H7 (cell line): ENCODE measurements at regions not wholly inside any gene's neighbourhood (a gene's known extent, or its start where the extent isn't known, plus 50 kb on each side); places are given as distances from the start of the nearest gene placed in this dataset.

Experiments used
- DNase-seq: peaks from one replicate; pipeline ENCODE4 v3.0.0; 2012
- H3K27me3 ChIP-seq: 2 replicates; pipeline ENCODE4 v1.6.0; 2011; ENCODE audit warnings: mild to moderate bottlenecking, low read length; ENCODE audit not compliant: control insufficient read depth, insufficient read depth
- H3K36me3 ChIP-seq: replicated peaks from 2 replicates; pipeline ENCODE4 v1.5.1; 2011; ENCODE audit warnings: low read length; ENCODE audit not compliant: control insufficient read depth, insufficient read depth
- H3K4me3 ChIP-seq: 2 replicates; pipeline ENCODE4 v1.5.1; 2011; ENCODE audit warnings: low read depth, mild to moderate bottlenecking, control low read depth, low read length, moderate library complexity; ENCODE audit not compliant: insufficient read depth

- H3K36me3 ChIP-seq: no peaks in the 10 kb centered on the region
- no peaks in the 10 kb centered on the region for H3K27me3 ChIP-seq
- H3K4me3 ChIP-seq: no peak overlapping the region
- DNase-seq: no peak
Measured at GRCh38 chr5:174348311-174348981, 302.9 kb downstream of the NSG2 start.

GRCh38 chr5:174352681-174353080 lies 307.2 kb downstream of the NSG2 start:
- no peaks in the 10 kb centered on the region for H3K36me3 ChIP-seq
- no peak for DNase-seq
- H3K4me3 ChIP-seq: no peak overlapping the region
- H3K27me3 ChIP-seq: no peaks in the 10 kb centered on the region

- Histone ChIP-seq H3K4me3 (no peak overlapping the region), H3K36me3 (no peaks in the 10 kb centered on the region), H3K27me3 (no peaks in the 10 kb centered on the region)
- no peak for DNase-seq
Measured at GRCh38 chr5:174354571-174354970, 309.1 kb downstream of the NSG2 start.

- Histone ChIP-seq H3K4me3 (no peak overlapping the region), H3K36me3 (no peaks in the 10 kb centered on the region), H3K27me3 (no peaks in the 10 kb centered on the region)
- DNase-seq: no peak
Measured at GRCh38 chr5:174355208-174355612, 309.7 kb downstream of the NSG2 start.

GRCh38 chr5:174355995-174356394 lies 310.5 kb downstream of the NSG2 start:
- H3K4me3 ChIP-seq: no peak overlapping the region
- H3K27me3 ChIP-seq: no peaks in the 10 kb centered on the region
- no peak for DNase-seq
- no peaks in the 10 kb centered on the region for H3K36me3 ChIP-seq

GRCh38 chr5:174356536-174356935 lies 311.0 kb downstream of the NSG2 start:
- no peaks in the 10 kb centered on the region for H3K36me3 ChIP-seq

GRCh38 chr5:174358276-174358675 lies 312.8 kb downstream of the NSG2 start:
- no peak overlapping the region for H3K4me3 ChIP-seq
- H3K36me3 ChIP-seq: no peaks in the 10 kb centered on the region
- DNase-seq: no peak
- no peaks in the 10 kb centered on the region for H3K27me3 ChIP-seq

More at GRCh38 chr5:174356536-174356935, 311.0 kb downstream of the NSG2 start:
- no peak for DNase-seq
- no peak overlapping the region for H3K4me3 ChIP-seq
- no peaks in the 10 kb centered on the region for H3K27me3 ChIP-seq

GRCh38 chr5:174359071-174359470 lies 313.6 kb downstream of the NSG2 start:
- Histone ChIP-seq H3K36me3 (no peaks in the 10 kb centered on the region), H3K4me3 (no peak overlapping the region), H3K27me3 (no peaks in the 10 kb centered on the region)
- no peak for DNase-seq

GRCh38 chr5:174362514-174362913 lies 317.0 kb downstream of the NSG2 start:
- H3K27me3 ChIP-seq: no peaks in the 10 kb centered on the region
- H3K4me3 ChIP-seq: no peak overlapping the region

GRCh38 chr5:174363934-174364333 lies 318.4 kb downstream of the NSG2 start:
- Histone ChIP-seq H3K27me3 (no peaks in the 10 kb centered on the region), H3K4me3 (no peak overlapping the region), H3K36me3 (no peaks in the 10 kb centered on the region)
- no peak for DNase-seq

More at GRCh38 chr5:174362514-174362913, 317.0 kb downstream of the NSG2 start:
- no peak for DNase-seq
- H3K36me3 ChIP-seq: no peaks in the 10 kb centered on the region

GRCh38 chr5:174364676-174365075 lies 319.2 kb downstream of the NSG2 start:
- Histone ChIP-seq H3K36me3 (no peaks in the 10 kb centered on the region), H3K4me3 (no peak overlapping the region), H3K27me3 (no peaks in the 10 kb centered on the region)
- no peak for DNase-seq

GRCh38 chr5:174371600-174372094 lies 326.1 kb downstream of the NSG2 start:
- H3K27me3 ChIP-seq: no peaks in the 10 kb centered on the region
- H3K36me3 ChIP-seq: no peaks in the 10 kb centered on the region
- DNase-seq: no peak
- no peak overlapping the region for H3K4me3 ChIP-seq

- Histone ChIP-seq H3K4me3 (no peak overlapping the region), H3K27me3 (no peaks in the 10 kb centered on the region), H3K36me3 (no peaks in the 10 kb centered on the region)
- no peak for DNase-seq
Measured at GRCh38 chr5:174374206-174374605, 328.7 kb downstream of the NSG2 start.

GRCh38 chr5:174376056-174376455 lies 330.6 kb downstream of the NSG2 start:
- H3K36me3 ChIP-seq: no peaks in the 10 kb centered on the region
- DNase-seq: peak; percentile 13
- no peak overlapping the region for H3K4me3 ChIP-seq
- no peaks in the 10 kb centered on the region for H3K27me3 ChIP-seq

GRCh38 chr5:174376726-174377373 lies 331.3 kb downstream of the NSG2 start:
- DNase-seq: no peak
- H3K36me3 ChIP-seq: no peaks in the 10 kb centered on the region
- H3K4me3 ChIP-seq: no peak overlapping the region
- no peaks in the 10 kb centered on the region for H3K27me3 ChIP-seq
